C4-2B (cell line): ENCODE measurements at regions not wholly inside any gene's neighbourhood (a gene's known extent, or its start where the extent isn't known, plus 50 kb on each side); places are given as distances from the start of the nearest gene placed in this dataset.

Experiments
- H3K27ac ChIP-seq: fragments of 450-650 bp; 2 replicates; pipeline ENCODE4 v1.5.1; 2017
- ZFX ChIP-seq: fragments of 450-650 bp; IDR thresholded peaks from 2 replicates; pipeline ENCODE4 v1.6.1; 2017
- TF ChIP-seq, protein P1 (sequence below): fragments of 450-650 bp; conservative IDR thresholded peaks from 2 replicates; pipeline ENCODE4 v1.5.1; 2017; ENCODE audit warnings: mild to moderate bottlenecking

DNA sequence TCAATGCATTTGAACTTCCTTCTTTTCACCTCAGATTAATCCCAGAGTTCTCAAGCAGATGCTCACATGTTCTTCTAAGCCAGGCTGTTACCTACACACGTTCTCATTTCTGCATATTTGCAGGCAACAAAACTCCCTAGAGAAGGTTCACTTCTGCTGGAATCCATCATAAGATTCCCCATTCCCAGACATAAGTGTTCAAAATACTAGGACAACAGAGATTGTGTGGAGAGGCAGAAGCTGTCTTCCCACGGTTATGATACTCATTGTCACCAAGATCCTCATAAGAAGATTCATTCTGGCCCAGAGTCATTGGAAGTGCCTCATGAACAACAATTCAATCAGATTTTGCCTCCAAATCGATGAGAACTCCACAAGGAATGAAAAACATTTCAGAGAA is 931.6 kb upstream of the MIR17HG start:
- no peak overlapping the region; the same call in 1 of the 2 replicates for H3K27ac ChIP-seq
- TF ChIP-seq, protein P1, sequence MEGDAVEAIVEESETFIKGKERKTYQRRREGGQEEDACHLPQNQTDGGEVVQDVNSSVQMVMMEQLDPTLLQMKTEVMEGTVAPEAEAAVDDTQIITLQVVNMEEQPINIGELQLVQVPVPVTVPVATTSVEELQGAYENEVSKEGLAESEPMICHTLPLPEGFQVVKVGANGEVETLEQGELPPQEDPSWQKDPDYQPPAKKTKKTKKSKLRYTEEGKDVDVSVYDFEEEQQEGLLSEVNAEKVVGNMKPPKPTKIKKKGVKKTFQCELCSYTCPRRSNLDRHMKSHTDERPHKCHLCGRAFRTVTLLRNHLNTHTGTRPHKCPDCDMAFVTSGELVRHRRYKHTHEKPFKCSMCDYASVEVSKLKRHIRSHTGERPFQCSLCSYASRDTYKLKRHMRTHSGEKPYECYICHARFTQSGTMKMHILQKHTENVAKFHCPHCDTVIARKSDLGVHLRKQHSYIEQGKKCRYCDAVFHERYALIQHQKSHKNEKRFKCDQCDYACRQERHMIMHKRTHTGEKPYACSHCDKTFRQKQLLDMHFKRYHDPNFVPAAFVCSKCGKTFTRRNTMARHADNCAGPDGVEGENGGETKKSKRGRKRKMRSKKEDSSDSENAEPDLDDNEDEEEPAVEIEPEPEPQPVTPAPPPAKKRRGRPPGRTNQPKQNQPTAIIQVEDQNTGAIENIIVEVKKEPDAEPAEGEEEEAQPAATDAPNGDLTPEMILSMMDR: no peak
- no peak for TF ChIP-seq ZFX

DNA sequence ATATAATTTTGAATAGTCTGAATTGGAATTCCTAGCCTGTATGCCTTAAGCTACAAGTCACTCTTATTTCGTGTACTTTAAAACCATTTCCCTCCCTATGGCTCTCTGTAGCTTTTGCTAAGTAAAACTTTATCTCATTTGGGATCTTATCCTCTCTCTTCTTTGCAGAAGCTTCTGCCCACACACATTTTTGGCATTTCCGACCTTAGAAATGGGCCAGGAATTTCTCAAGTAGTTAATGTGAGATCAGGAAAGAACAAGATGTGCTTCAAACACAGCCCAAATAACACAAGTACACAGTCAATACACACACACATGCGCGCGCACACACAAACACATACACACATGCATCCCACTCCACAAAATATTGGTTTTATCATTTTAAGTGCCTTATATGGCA is 931.0 kb upstream of the MIR17HG start:
- no peak overlapping the region for H3K27ac ChIP-seq
- TF ChIP-seq, protein P1: no peak
- no peak for TF ChIP-seq ZFX

DNA sequence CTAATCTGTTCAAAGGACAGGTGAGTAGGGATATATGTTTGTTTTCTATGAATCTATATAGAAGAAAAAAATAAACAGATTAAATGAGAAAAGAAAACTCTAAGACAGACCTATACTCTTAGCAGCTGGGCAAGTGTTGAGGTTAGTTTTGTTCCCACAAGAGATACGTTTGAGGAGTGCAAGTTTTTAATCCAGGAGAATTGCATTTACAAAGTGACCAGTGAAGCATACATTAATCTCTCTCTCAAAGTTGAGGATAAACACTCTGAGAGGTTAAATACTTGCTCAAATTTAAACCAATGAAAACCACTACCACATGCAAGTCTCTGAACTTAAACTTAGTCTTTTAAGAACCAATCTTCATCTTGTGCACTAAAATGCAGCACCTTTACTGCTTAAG is 930.5 kb upstream of the MIR17HG start:
- TF ChIP-seq, protein P1: no peak
- TF ChIP-seq ZFX: no peak
- no peak overlapping the region for H3K27ac ChIP-seq

DNA sequence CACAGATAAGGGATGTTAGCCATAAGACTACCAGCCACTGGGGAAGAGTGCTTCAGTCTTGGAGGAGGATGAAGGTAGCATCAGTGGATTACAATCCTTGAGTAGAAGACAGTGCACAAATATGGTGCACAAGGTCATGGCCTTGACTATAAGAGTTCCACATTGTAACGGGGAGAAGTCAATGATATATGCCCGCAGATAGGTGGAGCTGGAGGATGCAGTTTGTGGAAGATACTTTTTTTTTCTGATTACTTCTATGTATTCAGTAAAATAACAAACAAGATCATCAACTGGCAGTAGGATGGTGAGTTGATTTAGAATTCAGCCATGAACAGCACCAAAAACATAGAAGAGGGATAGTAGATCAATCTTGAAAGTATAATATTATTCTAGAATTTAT is 926.8 kb upstream of the MIR17HG start:
- TF ChIP-seq, protein P1: no peak; the same call in 1 of the 2 replicates
- TF ChIP-seq ZFX: no peak
- H3K27ac ChIP-seq: no peak overlapping the region

DNA sequence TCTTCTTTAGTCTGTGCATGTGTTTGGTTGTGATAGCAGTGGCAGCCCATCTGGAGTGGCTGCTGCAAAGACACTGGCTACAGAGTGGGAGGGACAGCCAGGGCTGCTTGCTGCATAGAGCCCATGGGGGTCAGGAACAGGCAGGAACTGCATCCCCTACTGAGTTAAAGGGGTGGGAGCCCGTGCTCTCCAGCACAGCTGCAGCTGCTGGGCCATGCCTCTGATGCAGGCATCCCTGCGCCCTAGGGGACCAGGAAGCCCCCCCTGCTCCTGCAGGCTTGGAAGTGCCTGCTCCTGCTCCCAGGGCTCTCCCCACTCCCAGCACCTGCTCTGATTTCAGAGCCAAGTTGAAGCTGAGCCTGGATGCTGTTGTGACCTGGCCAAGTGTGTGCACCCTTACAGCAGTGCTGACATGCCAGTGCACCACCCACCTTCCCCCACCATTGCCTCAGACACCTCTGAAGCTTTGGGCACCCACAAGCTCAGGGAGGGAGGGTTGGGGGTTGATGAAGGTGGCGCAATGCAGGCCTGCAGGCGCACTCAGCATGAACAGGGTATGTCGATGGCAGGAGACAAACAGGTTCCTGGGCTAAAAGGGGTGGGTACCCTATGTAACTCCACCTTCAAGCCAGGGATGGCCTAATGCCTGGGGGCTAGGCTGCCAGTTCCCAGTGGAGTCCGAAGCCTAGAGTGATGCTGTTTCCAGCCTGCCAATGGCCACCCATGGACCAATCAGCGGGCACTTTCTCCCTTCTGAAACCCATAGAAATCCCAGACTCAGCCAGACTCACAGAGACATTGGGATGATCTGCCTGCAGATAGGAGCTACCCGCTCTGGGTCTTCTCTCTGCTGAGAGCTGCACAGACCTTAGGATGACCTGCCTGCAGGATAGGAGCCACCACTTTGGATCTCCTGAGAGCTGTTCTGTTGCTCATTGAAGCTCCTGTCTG is 919.9 kb upstream of the MIR17HG start:
- TF ChIP-seq, protein P1: no peak
- TF ChIP-seq ZFX: no peak
- H3K27ac ChIP-seq: no peak overlapping the region

DNA sequence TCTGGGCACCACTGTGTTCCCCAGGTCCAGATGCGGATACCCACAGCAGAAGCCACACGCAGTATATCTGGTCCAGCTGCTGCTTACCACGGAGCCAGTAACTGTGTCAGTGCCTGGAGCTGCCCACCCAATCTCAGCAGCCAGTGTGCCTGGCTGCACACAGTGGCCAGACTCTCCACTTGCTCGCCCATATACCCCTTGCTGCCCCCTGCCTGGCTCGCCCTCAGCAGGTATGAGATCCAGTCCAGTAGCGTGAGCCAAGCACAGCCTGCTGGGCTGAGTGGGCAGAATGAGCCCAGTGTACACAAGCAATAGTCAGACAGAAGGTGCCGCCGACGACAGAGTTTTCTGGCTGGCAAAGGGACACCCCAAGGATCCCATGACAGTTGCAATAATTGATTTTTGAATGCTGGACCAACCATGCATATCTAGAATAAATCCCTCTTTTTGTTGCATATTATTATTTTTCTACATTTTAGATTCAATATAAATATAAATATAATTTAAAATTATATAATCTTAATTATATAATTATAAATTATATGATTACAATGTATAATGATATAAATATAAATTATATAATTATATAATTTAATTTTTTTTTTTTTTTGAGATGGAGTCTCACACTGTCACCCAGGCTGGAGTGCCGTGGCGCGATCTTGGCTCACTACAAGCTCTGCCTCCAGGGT is 918.8 kb upstream of the MIR17HG start:
- TF ChIP-seq, protein P1: no peak
- no peak for TF ChIP-seq ZFX
- H3K27ac ChIP-seq: no peak overlapping the region

DNA sequence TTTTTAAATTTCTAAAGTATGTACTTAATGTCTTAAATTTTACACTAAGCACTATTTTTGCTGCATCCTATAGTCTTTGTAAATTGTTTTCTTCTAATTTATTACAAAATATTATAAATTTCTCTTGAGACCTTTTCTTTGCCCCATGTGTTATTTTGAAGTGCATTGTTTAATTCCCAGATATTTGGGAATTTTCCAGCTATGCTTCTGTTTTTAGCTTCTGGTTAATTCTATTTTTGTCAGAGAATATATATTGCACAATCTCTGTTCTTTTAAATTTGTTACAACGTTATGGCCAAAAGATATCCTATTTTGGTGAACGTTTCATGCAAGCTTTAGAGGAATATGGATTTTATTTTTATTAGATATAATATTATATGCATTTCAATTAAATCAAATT is 917.4 kb upstream of the MIR17HG start:
- H3K27ac ChIP-seq: no peak overlapping the region
- no peak for TF ChIP-seq ZFX
- TF ChIP-seq, protein P1: no peak
